Trophoblast cell (in vitro differentiated cells and primary cell): ENCODE measurements at regions not wholly inside any gene's neighbourhood (a gene's known extent, or its start where the extent isn't known, plus 50 kb on each side); places are given as distances from the start of the nearest gene placed in this dataset.

ENCODE experiments used
- DNase-seq, 2 donors: peaks; one replicate each; pipeline ENCODE4 v3.0.0-alpha.2; 2016
- H2AFZ ChIP-seq: 2 replicates; pipeline ENCODE4 v1.6.1; 2013; ENCODE audit warnings: low read length, moderate library complexity, mild to moderate bottlenecking; ENCODE audit not compliant: insufficient read depth, poor library complexity
- H2AK5ac ChIP-seq: 2 replicates; pipeline ENCODE4 v1.6.1; 2013; ENCODE audit warnings: mild to moderate bottlenecking, low read length
- H2BK120ac ChIP-seq: 2 replicates; pipeline ENCODE4 v1.6.1; 2013; ENCODE audit warnings: low read length, mild to moderate bottlenecking, moderate library complexity; ENCODE audit not compliant: insufficient read depth, poor library complexity
- H2BK12ac ChIP-seq: 2 replicates; pipeline ENCODE4 v1.6.1; 2013; ENCODE audit warnings: mild to moderate bottlenecking, low read length, moderate library complexity
- H2BK5ac ChIP-seq: 2 replicates; pipeline ENCODE4 v1.6.1; 2013; ENCODE audit warnings: low read length, low read depth, moderate library complexity, mild to moderate bottlenecking; ENCODE audit not compliant: poor library complexity
- H3K14ac ChIP-seq: 2 replicates; pipeline ENCODE4 v1.6.1; 2013; ENCODE audit warnings: mild to moderate bottlenecking, low read length
- H3K18ac ChIP-seq: 2 replicates; pipeline ENCODE4 v1.6.1; 2013; ENCODE audit warnings: mild to moderate bottlenecking, low read length
- H3K23ac ChIP-seq: 2 replicates; pipeline ENCODE4 v1.6.1; 2013; ENCODE audit warnings: low read length
- H3K27ac ChIP-seq: 2 replicates; pipeline ENCODE4 v1.5.1; 2013; ENCODE audit warnings: low read depth, mild to moderate bottlenecking, inconsistent platforms, low read length, moderate library complexity
- H3K27me3 ChIP-seq: 2 replicates; pipeline ENCODE4 v1.6.1; 2013; ENCODE audit warnings: inconsistent platforms, mild to moderate bottlenecking, low read length, moderate library complexity; ENCODE audit not compliant: insufficient read depth
- H3K36me3 ChIP-seq, 2 experiments: 1 replicate in 1 of 2; 2 replicates in 1 of 2; pipeline ENCODE4 v1.6.1; 2013; ENCODE audit warnings: low read length in 2 of 2, mild to moderate bottlenecking in 2 of 2, moderate library complexity in 1 of 2; ENCODE audit not compliant: insufficient read depth in 2 of 2, control insufficient read depth in 1 of 2
- H3K4ac ChIP-seq: 2 replicates; pipeline ENCODE4 v1.6.1; 2013; ENCODE audit warnings: low read depth, mild to moderate bottlenecking, low read length, moderate library complexity
- H3K4me1 ChIP-seq, 2 experiments: 1 replicate in 1 of 2; 2 replicates in 1 of 2; pipeline ENCODE4 v1.6.1; 2013; ENCODE audit warnings: low read length in 2 of 2, mild to moderate bottlenecking in 2 of 2, moderate library complexity in 1 of 2; ENCODE audit not compliant: insufficient read depth in 2 of 2, control insufficient read depth in 1 of 2
- H3K4me2 ChIP-seq: 2 replicates; pipeline ENCODE4 v1.6.1; 2013; ENCODE audit warnings: inconsistent platforms, mild to moderate bottlenecking, low read length, moderate library complexity
- H3K4me3 ChIP-seq: 2 replicates; pipeline ENCODE4 v1.5.1; 2013; ENCODE audit warnings: mild to moderate bottlenecking, low read depth, low read length, inconsistent platforms
- H3K79me1 ChIP-seq: one replicate; pipeline ENCODE4 v1.6.1; 2013; ENCODE audit warnings: low read length
- H3K79me2 ChIP-seq: 2 replicates; pipeline ENCODE4 v1.6.1; 2013; ENCODE audit warnings: low read length, mild to moderate bottlenecking; ENCODE audit not compliant: control insufficient read depth, insufficient read depth, poor library complexity
- H3K9ac ChIP-seq: 2 replicates; pipeline ENCODE4 v1.6.1; 2013; ENCODE audit warnings: mild to moderate bottlenecking, low read length
- H3K9me3 ChIP-seq: 2 replicates; pipeline ENCODE4 v1.6.1; 2013; ENCODE audit warnings: low read depth, mild to moderate bottlenecking, control low read depth, inconsistent platforms, low read length; ENCODE audit not compliant: insufficient read depth
- H4K12ac ChIP-seq: 2 replicates; pipeline ENCODE4 v1.6.1; 2013; ENCODE audit warnings: low read depth, mild to moderate bottlenecking, low read length, moderate library complexity
- H4K8ac ChIP-seq: 2 replicates; pipeline ENCODE4 v1.6.1; 2013; ENCODE audit warnings: low read depth, mild to moderate bottlenecking, low read length, moderate library complexity
- H4K91ac ChIP-seq: one replicate; pipeline ENCODE4 v1.6.1; 2013; ENCODE audit warnings: low read depth, mild to moderate bottlenecking, low read length, moderate library complexity
- WGBS: extraction: QIAGEN DNeasy Blood & Tissue Kit; methylation state at CpG from one replicate; pipeline ENCODE4 v1.1.7; 2013; ENCODE audit warnings: missing lambda C conversion rate; ENCODE audit not compliant: insufficient read length, insufficient coverage; ENCODE audit errors: extremely low coverage; 5-methylcytosine and 5-hydroxymethylcytosine counted together

DNA sequence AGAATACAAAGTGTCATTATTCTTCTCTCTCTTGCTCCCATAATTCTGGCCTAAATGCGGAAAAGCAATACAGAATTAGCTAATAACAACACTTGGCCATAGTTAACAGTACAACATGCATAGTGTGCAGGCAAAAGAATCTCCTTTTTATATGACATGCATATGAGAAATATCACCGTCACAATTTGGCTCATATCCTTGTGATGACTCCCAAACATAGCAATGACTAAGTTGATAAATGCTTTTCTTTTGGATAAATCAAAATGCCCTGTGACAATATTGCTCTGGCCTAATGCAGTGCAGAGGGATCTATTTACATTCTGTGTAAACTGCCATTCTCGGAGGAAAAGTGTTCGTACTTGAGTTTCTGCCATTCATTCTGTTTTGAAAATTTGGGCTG lies 121.9 kb upstream of the GHR start:
- no CpG with 5 or more reads among the region's 4 CpGs for WGBS

DNA sequence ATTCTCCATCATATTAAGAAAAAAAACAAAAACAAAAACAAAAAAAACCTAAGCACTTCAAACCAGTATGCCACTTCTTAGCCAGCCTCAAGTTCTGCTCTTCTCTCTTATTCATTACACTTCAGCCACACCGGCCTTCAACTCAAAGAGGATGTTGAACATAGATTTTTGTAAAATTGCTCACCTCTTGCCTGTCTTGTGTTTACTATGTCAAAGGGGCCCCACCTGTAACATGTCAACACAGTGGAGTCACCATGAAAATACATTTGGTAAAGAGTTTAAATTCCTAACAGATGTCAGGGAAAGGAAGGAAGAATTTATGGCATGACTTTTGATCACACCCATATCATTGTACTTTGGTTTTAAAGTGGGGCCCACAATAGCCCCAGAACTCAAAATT lies 121.1 kb upstream of the GHR start:
- peak; percentile 43 to 78 for DNase-seq
- Histone ChIP-seq H3K27ac (no peak overlapping the region), H2BK5ac (no peak overlapping the region), H3K36me3 (peaks cover 0 to 2% of the 10 kb centered on the region in 2 experiments), H2AK5ac (no peak overlapping the region), H3K27me3 (no peaks in the 10 kb centered on the region), H3K4me2 (no peak overlapping the region), H3K4me3 (no peak overlapping the region), H3K9ac (no peak overlapping the region), H4K8ac (no peak overlapping the region), H3K23ac (no peak overlapping the region), H3K18ac (no peak overlapping the region), H3K14ac (no peak overlapping the region), H3K79me2 (no peaks in the 10 kb centered on the region), H2BK120ac (no peak overlapping the region), H2AFZ (no peak overlapping the region), H3K79me1 (no peaks in the 10 kb centered on the region), H2BK12ac (no peak overlapping the region), H4K91ac (no peak overlapping the region), H3K4me1 (no peaks in the 10 kb centered on the region), H4K12ac (no peak overlapping the region), H3K9me3 (no peaks in the 10 kb centered on the region), H3K4ac (no peak overlapping the region)
- WGBS: no CpG with 5 or more reads among the region's 1 CpG

More for the DNA sequence above, 121.9 kb upstream of the GHR start:
- no peaks in the 10 kb centered on the region for H3K79me1 ChIP-seq
- no peak overlapping the region for H3K9ac ChIP-seq
- no peaks in the 10 kb centered on the region for H3K27me3 ChIP-seq
- H3K4me1 ChIP-seq: no peaks in the 10 kb centered on the region
- H3K36me3 ChIP-seq: peaks cover 0 to 2% of the 10 kb centered on the region in 2 experiments
- no peak overlapping the region for H2BK120ac ChIP-seq
- no peak overlapping the region for H3K4ac ChIP-seq
- no peaks in the 10 kb centered on the region for H3K9me3 ChIP-seq
- H2BK12ac ChIP-seq: no peak overlapping the region
- no peak overlapping the region for H3K14ac ChIP-seq
- H3K4me2 ChIP-seq: no peak overlapping the region
- no peak overlapping the region for H2BK5ac ChIP-seq
- no peak overlapping the region for H3K4me3 ChIP-seq
- H3K23ac ChIP-seq: no peak overlapping the region
- no peak for DNase-seq
- no peaks in the 10 kb centered on the region for H3K79me2 ChIP-seq
- no peak overlapping the region for H3K27ac ChIP-seq
- no peak overlapping the region for H4K12ac ChIP-seq
- H3K18ac ChIP-seq: no peak overlapping the region
- no peak overlapping the region for H2AFZ ChIP-seq
- no peak overlapping the region for H4K91ac ChIP-seq
- H4K8ac ChIP-seq: no peak overlapping the region
- no peak overlapping the region for H2AK5ac ChIP-seq

DNA sequence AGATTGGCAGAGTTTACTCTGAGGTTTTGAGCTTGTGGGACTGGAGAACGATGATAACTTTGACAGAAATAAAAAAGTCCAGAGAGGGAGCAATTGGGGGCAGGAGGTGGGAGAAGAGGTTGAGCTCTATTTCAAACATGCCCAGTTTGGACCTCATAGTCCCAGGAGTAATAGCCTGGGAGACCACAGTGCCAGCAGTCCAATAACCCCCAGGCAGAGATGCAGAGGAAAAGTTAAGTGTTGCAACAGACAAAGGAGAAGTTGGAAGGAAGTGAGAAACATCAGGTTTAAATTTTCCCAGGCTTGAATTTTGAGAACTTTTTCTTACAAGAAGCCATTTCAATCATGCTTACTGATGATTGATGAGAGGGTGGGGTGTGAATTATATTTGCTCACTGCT lies 117.0 kb upstream of the GHR start:
- WGBS: no CpG with 5 or more reads among the region's 1 CpG
- Histone ChIP-seq H3K9ac (no peak overlapping the region), H3K4me2 (no peak overlapping the region), H3K18ac (no peak overlapping the region), H3K4ac (no peak overlapping the region), H2BK12ac (no peak overlapping the region), H3K27me3 (no peaks in the 10 kb centered on the region), H3K36me3 (peaks cover 0 to 2% of the 10 kb centered on the region in 2 experiments), H3K79me2 (no peaks in the 10 kb centered on the region), H4K12ac (no peak overlapping the region), H2AK5ac (no peak overlapping the region), H3K79me1 (no peaks in the 10 kb centered on the region), H2BK120ac (no peak overlapping the region), H3K23ac (no peak overlapping the region), H4K91ac (no peak overlapping the region), H3K27ac (no peak overlapping the region), H2BK5ac (no peak overlapping the region), H3K4me3 (no peak overlapping the region), H3K14ac (no peak overlapping the region), H4K8ac (no peak overlapping the region), H2AFZ (no peak overlapping the region), H3K9me3 (no peaks in the 10 kb centered on the region), H3K4me1 (no peaks in the 10 kb centered on the region)
- no peak for DNase-seq

GRCh38 chr5:42309865-42310264 lies 113.4 kb upstream of the GHR start:
- H2BK5ac ChIP-seq: no peak overlapping the region
- H3K27ac ChIP-seq: no peak overlapping the region
- no peaks in the 10 kb centered on the region for H3K27me3 ChIP-seq
- no peak for DNase-seq
- no peaks in the 10 kb centered on the region for H3K36me3 ChIP-seq
- H3K4me1 ChIP-seq: no peaks in the 10 kb centered on the region
- no peak overlapping the region for H4K91ac ChIP-seq
- no peak overlapping the region for H4K8ac ChIP-seq
- H2BK12ac ChIP-seq: no peak overlapping the region
- no peaks in the 10 kb centered on the region for H3K79me2 ChIP-seq
- H3K14ac ChIP-seq: no peak overlapping the region
- H2BK120ac ChIP-seq: no peak overlapping the region
- H2AFZ ChIP-seq: no peak overlapping the region
- H4K12ac ChIP-seq: no peak overlapping the region
- no peaks in the 10 kb centered on the region for H3K79me1 ChIP-seq
- H2AK5ac ChIP-seq: no peak overlapping the region
- no peak overlapping the region for H3K4me3 ChIP-seq
- no peak overlapping the region for H3K4me2 ChIP-seq
- H3K23ac ChIP-seq: no peak overlapping the region
- no peak overlapping the region for H3K9ac ChIP-seq
- H3K18ac ChIP-seq: no peak overlapping the region
- H3K9me3 ChIP-seq: no peaks in the 10 kb centered on the region
- H3K4ac ChIP-seq: no peak overlapping the region
